GM19395 (cell line): ENCODE measurements at regions not wholly inside any gene's neighbourhood (a gene's known extent, or its start where the extent isn't known, plus 50 kb on each side); places are given as distances from the start of the nearest gene placed in this dataset.

Source experiments
- ATAC-seq: cut with Tn5 transposase; IDR thresholded peaks from one replicate; pipeline ENCODE4 v1.9.1; 2021; ENCODE audit warnings: mild to moderate bottlenecking, moderate library complexity; ENCODE audit not compliant: unreplicated experiment

DNA sequence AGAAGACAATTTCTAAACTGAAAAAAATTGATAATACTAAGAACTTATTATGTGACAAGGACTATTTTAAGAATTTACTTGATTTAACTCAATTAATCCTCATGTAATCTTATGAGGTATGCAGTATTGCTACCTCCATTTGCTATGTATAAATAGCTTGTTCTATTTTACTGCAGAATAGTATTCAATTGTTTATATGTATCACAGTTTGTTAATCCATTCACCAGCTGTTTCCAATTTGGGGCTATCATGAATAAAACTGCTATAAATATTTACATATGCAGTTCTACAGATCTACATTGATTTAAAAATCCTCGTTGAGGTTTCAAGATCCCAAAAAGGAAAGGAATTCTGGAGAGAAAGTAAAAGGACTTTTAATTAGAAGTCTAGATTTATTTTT, 54.8 kb upstream of the DOCK10 start:
- no peak for ATAC-seq
